GM18909 (cell line): ENCODE measurements at regions not wholly inside any gene's neighbourhood (a gene's known extent, or its start where the extent isn't known, plus 50 kb on each side); places are given as distances from the start of the nearest gene placed in this dataset.
"Not testable (repeated sequence)": the region's sequence is repeated elsewhere in the genome, so short reads cannot be mapped to it uniquely, and the experiment has no call there.

Experiments used
- ATAC-seq: cut with Tn5 transposase; IDR thresholded peaks from one replicate; pipeline ENCODE4 v1.9.1; 2021; ENCODE audit warnings: mild to moderate bottlenecking; ENCODE audit not compliant: unreplicated experiment, poor library complexity

DNA sequence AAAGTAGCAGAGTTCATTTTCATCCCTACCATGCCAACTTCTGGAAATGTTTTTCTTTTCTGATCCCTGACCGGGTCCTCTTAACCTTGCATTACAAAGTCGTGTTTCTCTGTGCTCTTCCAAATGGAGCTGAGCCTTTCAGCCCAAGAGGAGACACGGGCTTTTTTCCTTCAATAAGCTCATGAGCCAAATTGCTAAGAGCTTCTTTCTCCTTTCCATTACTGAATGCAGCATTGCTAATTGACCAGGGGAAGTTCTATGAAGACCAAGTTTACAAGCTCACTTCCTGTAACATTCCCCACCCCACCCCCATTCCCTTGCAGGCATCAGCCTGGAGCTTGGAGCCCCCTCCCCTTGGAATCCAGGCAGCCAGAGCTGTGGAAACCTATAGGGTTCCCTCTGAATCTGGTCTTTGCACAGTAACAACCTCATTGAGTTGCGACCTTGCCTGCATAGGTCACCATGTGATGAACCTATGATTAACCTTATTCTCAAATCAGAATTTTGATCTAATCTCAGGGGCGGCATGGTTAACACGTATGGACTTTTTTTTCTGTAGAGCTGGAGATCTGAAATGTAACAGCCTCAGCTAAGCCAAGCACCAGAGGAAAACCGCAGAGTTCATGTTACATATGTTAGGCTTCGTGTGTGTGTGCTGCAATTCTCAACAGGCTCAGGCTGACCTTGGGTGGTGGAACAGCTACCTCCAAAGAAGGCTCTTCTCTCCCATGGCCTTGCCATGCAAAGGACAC is 395.7 kb upstream of the ZNF462 start:
- no peak for ATAC-seq

DNA sequence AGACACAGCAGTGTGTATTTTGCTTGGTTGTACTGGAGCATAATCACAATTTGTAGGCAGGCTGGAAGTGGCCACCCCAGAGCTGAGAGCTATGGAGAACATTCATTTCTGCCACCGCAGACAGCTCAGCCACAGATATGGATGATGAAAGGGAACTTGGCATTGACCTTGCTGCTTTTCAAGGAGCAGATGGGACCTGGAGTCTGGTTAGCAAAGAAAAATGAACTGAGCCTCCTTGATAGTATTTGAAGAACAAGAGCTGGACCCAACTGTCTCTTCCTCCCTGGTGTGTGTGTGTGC is 395.2 kb upstream of the ZNF462 start:
- no peak for ATAC-seq

DNA sequence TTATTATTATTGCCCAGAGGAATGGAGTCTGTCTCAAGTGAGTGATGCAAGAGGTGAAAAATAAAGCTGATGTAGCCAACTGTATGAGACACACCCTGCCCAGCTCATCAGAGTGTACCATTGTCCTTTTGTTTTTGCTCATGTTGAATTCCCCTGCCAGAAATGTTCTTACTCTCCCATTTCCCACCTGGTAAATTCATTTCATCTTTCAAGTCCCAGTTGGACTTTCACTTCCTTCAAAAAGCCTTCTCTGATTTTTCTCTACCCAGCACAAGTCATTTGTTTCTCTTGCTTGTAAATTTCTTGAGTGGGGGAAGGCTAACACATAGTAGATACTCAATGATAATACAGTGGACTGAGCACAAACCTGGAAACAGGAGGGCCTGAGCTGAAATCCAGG is 394.5 kb upstream of the ZNF462 start:
- peak; percentile 50 for ATAC-seq

DNA sequence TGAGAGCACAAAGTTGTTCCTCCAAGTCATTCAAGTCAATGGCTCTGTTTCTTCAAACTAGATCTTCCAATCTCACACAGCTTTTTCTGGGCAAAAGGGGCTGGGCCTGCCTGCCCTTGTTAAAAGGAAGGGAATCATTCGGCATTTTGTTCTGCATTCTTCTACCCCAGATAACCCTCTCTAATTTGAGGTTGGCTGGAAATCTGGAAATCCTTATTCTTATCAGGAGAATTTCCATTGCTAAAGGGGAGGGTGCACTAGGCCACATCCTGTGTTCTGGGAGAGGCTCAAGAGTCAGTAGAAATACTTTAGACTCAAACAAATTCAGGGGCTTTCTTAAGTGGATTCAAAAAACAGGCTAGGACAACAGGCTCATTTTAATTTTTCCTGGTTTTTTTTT is 384.7 kb upstream of the ZNF462 start:
- ATAC-seq, result no peak

DNA sequence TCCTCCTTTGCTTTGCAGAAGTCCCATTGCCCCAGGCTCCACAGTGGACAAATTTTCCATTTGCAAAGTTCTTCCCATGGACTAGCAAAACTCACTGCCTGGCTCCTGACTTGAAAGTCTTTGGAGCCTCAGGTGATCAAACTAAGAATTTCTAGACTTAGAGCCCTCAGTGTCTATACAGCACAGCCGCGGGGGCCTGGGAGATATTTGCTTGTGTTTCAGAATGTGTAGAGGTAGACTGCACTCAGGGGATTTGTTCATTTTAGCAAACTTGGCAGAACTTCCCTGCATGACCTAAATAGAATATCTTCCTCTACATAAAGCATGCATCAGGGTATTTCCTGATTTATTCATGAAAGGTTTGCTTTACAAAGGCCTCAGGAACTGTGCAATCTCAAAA is 384.2 kb upstream of the ZNF462 start:
- no peak for ATAC-seq

DNA sequence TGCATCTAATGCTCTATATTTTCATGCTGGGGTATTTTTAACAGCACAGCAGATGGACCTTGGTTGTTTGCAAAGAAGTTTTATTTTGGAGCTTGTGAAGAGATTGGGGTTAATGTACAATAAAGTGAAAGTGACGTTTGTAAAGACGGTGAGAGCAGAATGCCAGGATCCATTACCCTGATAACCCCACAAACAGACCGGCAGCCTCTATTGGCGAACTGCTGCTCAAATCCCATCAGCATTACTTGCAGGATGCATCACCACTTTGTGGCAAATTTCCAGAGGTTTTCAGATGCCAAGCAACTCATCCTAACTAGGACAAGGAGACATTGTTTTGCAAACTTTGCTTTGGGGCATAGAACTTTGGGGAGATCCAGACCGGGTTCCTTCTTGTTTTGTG is 383.3 kb upstream of the ZNF462 start:
- no peak for ATAC-seq

DNA sequence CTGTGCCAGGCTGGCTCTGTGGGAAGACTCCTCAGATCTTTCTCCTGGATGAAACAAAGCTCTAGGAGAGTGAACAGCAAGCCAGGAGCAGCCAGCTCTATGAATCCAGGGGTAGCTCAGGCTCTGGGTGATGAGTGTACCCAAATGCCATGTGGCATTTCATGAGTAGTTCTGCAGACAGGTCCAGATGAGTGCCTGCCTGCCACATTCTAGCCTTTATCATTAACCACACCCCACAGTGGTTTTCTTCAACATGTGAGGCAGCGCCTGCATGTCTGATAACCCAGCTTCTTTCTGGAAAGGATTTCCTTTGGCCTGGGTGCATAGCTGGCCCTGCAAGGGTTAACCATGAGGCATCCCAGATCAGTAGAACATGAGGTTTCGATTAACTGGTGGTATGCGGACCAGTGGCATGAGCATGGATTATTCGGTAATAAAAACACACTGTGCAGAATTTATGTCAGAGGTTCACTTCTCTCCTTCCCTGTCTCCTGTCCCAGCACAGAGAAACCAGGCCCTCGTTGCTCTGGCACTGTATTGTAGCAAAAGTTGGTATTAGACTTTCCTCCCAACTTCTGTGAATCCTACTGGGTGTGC is 381.9 kb upstream of the ZNF462 start:
- ATAC-seq, result no peak

DNA sequence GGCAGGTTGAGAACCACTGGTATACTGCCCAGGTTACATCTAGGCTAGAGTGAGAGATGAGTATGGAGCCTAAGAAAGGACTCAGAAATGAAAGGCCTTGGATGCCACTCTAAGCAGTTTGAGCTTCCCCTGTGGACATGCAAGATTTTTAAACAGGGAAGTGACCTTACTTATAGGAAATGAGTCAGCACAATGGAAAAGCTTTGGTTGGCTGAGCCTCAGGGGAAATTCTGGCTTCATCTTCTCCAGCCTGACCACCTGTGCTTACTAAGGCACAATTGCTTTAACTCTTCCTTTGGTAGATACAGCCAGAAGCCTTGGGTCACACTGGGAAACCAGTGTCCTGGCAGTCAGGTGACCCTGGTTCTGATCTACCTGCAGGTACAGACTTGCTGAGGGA is 380.2 kb upstream of the ZNF462 start:
- no peak for ATAC-seq

DNA sequence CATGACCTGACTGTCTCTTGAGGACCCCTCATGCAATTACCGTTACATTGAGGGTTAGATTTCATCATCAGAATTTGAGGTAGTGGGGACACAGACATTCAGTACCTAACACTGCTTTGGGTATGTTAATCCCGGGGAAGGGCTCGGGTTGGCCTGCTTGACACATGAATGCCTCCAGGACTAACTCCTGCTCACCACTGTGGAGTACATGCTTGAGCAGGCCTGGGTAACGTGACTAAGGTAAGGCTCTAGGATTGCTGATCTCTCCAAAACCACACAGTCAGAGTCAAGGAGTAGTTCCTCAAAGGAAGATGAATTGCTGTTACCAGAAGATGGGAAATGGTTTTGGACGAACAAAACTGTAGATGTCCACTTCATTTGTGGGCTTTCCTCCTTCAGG is 376.3 kb upstream of the ZNF462 start:
- ATAC-seq, result no peak

DNA sequence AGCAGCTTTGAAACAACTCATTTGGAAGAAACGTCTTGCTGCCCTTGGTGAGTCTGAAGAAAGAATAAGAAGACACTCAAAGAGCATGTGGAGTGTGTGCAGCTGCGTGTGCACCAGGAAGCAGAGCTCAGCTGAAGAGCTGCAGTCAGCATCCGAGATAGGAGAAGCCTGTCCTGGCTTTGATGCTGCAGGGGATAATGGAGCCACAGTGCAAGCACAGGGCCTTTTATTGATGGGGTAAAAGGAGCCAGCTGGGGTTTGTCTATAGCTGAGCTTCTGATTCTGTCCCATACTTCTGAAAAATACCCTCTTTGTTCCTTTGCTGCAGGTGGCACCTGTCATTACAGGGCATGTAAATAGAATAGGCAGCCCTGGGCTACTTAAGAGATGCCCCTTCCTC is 375.7 kb upstream of the ZNF462 start:
- no peak for ATAC-seq

DNA sequence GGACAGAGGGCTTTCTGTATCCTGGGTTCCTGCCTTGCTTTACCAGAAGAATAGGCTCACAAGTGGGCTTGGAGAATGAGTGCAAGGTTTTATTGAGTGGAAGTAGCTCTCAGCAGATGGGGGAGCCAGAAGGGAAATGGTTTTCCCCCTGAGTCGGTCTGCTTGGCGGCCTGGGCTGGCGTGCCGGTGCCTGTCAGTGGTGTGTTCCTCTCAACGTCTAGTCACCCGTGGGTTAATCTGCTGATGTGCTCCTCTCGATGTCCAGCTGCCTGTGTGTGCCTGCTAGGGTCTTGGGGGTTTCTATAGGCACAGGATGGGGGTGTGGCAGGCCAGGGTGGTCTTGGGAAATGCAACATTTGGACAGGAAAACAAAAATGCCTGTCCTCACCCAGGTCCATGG is 370.8 kb upstream of the ZNF462 start:
- ATAC-seq, result not testable (repeated sequence)

DNA sequence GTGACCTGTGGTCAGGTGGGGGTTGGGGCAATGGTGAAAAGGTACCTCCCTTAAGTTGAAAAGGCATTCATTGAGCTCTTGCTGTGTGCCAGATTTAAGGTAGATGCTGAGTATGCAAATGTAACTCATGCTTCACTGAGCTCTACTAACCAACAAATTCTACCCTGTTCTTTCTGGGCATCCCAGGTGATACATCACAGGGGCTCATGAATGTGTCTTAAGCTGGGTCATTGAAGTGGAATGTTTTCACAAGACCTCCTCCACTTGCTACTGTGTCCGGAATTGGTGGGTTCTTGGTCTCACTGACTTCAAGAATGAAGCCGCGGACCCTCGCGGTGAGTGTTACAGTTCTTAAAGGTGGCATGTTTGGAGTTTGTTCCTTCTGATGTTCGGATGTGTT is 362.8 kb upstream of the ZNF462 start:
- no peak for ATAC-seq

DNA sequence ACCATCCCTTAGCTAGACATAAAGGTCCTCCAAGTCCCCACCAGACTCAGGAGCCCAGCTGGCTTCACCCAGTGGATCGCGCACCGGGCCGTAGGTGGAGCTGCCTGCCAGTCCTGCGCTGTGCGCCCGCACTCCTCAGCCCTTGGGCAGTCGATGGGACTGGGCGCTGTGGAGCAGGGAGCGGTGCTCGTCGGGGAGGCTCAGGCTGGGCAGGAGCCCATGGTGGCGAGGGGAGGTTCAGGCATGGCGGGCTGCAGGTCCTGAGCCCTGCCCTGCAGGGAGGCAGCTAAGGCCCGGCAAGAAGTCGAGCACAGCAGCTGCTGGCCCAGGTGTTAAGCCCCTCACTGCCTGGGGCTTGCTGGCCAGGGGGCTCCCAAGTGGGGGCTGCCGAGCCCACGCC is 361.8 kb upstream of the ZNF462 start:
- ATAC-seq, result not testable (repeated sequence)

DNA sequence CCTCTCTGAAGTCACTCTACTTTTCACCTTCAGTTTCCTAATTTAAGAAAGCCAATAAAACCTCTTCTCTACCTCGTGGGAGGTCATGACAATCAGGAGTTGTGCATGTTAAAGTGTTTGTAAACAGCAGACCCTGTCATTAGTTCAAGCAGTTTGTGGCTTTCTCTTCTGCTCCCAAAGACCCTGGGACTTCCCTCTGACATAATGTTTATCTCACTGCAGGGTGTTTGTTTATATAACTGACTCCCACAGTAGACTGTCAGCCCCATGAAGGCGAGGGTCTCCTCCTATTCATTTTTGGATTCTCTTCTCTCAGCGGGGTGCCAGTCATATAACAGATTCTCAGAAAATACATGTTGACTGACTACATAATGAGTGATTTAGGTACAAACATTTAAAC is 360.0 kb upstream of the ZNF462 start:
- ATAC-seq, result no peak

DNA sequence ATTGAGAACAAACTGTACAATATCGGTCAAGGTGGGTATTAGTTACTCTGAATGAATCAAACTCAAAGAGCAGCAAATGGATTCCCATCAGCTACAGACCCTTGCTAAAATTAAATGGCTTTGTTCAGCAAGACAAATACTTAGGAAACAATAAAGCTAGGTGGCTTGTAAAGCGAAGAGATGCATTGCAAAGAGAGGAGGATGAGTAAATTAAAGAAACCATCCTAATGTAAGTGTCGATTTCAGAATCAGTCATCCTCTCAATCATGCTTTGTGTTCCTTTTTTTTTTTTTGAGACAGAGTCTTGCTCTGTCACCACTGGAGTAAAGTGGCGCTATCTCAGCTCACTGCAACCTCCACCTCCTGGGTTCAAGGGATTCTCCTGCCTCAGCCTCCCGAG is 359.2 kb upstream of the ZNF462 start:
- no peak for ATAC-seq

DNA sequence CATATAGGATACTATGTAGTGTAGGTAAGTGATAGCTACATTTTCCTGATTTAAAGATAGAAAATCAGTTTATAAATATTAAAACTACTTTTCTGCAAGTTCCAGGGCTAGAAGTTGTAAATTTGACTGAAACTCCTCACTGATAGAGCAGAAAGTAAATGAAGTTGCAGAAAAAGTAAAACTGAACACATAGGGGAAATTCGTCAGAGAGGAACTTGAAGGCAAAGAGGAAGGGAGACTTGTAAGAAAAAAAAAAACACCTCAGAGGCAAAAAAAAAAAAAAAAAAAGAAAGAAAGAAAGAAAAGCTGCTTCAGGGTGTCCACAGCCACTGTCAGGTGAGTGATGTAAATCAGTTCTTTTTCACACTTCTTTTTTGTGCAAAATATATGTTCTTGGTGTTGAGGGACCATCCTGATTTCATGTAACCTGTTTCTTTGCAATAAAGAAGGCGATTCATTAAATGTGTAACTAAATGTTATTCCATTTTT is 336.2 kb upstream of the ZNF462 start:
- no peak for ATAC-seq

DNA sequence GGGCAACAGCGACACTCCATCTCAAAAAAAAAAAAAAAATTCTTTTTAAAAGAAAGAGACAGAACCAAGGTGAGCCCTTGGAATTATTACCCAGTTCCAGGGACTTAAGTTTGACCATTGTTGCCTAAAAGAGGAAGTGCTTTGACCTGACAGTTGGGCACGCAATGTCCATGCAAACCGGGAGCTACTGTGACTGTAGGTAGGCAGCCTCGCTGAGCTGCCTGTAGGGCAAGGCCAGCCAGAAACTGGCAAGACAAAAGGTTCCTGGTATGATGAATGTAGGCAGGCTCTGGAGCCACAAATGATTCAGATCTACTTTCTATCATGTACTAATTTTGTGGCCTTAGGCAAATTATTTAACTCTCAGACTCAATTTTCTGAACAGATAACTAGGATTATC is 334.8 kb upstream of the ZNF462 start:
- no peak for ATAC-seq

DNA sequence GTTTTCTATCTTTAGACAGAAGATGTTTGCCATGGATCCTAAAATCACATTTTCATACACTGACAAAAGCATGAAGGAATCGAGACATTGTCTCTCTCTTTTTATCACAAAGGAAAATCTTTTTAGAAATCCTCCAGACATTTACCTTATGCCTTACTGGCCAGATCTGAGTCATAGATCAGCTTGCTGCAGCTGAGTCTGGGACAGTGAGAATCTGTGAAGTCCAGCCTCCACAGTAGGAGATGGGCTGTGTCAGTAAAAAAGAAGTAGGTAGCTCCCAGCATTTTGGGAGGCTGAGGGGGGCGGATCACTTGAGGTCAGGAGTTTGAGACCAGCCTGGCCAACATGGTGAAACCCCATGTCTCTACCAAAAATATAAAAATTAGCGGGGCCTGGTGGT is 333.4 kb upstream of the ZNF462 start:
- ATAC-seq, result no peak

DNA sequence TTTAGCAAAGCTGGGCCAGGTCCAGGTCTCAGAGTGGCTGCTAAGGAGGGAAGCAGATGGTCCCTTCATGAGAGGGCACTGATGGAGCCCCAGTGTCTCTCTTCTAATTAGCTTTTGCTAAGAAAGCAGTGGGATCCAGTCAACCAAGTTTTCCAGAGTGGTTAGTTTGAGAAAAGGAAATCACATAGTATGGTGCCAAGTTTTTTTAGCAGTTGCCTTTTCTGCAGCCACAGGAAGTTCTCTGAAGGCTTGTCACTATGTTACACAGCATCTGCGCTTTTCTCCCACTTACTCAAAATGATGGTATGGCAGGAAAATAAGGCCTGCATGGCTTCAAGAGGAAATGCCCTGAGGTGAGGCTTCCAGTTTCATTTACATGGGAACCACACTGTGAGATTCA is 331.5 kb upstream of the ZNF462 start:
- ATAC-seq, result no peak

DNA sequence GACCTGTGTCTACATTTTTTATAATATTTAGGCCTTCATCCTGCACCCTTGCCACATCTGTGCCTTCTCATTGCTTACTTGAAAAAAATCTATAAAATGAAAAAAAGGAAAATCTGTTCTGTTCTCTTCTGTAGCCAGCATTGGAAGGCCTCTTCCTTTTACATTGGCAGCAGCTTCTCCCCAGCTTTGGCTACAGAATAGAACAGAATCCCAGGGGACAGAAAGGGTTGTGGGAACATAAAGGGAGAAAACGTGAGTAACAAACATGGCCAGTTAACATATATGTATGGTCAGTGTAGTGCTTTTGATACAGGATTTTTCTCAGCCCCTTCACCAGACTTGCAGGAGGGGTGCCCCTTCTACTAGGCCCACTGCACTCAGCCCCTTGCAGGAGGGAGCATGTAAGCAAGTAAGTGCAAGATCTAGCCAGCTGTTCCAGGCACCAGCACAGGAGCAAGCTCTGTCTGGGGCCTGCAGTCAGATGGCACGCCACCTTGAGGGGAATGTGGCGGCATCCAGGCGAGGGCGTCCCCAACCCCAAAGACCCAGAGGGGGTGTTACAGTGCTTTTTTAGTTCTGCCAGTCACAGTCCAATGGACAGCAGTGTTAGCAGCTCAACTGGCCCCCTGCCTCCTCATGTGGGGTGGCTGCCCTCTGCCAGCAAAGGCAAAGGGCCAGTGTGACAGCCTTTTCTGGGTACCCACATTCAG is 330.5 kb upstream of the ZNF462 start:
- no peak for ATAC-seq

DNA sequence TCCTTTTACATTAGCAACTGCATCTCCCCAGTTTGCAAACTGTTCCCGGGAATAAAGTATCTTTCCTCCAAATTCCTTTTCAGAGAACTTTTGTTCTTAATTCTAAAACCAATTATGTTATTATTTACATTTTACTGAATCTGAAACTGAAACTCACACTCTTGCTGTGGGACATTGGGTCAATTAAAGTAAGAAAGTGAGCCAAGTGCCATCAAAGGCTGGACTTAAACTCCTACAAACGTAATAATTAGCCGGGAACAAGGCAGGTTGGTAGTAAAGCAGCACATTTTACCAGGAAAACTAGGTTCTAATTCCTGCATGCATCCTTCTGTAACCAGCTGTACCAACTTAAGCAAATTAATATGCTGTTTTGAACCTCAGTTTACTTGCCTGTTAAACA is 328.2 kb upstream of the ZNF462 start:
- ATAC-seq, result no peak

DNA sequence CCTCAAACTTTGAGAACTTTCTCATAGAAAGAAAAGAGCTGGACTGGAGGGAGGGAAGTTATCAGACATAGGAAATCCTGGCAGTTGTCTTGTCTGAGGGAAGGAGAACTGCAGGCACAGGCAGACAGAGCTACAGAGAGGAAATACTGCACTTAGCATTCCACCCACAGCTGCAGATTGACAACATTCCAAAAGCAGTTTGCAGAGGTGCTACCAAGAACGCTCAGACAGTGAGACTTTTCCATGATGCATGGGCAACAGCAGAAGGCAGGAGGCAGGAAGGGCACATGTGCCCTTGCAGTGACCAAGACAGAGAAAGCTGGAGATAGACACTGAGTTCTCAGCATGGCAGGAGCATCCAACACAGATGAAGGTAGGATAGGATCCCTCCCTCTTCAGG is 327.5 kb upstream of the ZNF462 start:
- ATAC-seq, result no peak
